LNCAP (cell line): ENCODE measurements at regions not wholly inside any gene's neighbourhood (a gene's known extent, or its start where the extent isn't known, plus 50 kb on each side); places are given as distances from the start of the nearest gene placed in this dataset.

Experiments used
- TF ChIP-seq, protein P1 (sequence below): fragments of 450-650 bp; IDR thresholded peaks from 2 replicates; pipeline ENCODE4 v1.5.1; 2017; ENCODE audit warnings: mild to moderate bottlenecking

DNA sequence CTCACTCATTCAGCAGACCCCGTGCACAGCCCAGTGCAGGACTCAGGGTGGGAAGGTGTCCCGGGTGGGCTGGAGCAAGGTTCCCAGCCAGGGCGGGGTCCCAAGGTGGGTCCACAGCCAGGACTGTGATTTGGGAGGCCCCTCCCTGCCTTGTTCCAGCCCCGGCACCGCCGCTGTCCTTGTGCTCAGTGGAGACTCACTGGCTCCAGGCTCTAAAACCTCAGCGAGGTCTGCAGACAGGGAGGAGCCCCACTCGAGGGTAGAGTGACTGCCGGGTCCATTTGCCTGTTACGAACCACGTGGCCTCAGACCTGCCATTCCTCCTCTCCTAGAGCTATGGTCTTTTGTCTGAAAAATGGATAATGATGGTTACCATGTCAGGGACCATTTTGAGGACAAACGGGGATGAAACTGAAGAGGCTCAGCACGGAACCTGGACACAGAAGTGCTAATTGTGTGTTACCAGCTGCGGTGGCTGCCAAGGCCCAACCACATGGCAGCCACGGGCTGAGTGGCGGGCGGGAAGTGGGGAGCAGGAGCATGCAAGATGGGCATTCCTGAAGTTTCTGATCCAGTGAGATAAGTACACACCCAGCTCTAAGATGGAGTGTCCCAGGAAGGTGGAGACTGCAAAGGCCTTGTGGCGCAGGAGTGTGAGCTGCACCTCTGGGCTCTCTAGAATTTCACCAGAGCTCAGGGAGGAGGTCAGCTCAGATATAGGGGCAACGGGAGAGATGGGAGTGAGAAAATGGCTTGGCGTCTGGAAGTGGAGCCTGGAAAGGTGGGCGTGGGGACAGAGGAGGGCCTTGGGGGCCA, 317.6 kb downstream of the SEC14L1 start:
- TF ChIP-seq, protein P1, sequence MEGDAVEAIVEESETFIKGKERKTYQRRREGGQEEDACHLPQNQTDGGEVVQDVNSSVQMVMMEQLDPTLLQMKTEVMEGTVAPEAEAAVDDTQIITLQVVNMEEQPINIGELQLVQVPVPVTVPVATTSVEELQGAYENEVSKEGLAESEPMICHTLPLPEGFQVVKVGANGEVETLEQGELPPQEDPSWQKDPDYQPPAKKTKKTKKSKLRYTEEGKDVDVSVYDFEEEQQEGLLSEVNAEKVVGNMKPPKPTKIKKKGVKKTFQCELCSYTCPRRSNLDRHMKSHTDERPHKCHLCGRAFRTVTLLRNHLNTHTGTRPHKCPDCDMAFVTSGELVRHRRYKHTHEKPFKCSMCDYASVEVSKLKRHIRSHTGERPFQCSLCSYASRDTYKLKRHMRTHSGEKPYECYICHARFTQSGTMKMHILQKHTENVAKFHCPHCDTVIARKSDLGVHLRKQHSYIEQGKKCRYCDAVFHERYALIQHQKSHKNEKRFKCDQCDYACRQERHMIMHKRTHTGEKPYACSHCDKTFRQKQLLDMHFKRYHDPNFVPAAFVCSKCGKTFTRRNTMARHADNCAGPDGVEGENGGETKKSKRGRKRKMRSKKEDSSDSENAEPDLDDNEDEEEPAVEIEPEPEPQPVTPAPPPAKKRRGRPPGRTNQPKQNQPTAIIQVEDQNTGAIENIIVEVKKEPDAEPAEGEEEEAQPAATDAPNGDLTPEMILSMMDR: no peak

DNA sequence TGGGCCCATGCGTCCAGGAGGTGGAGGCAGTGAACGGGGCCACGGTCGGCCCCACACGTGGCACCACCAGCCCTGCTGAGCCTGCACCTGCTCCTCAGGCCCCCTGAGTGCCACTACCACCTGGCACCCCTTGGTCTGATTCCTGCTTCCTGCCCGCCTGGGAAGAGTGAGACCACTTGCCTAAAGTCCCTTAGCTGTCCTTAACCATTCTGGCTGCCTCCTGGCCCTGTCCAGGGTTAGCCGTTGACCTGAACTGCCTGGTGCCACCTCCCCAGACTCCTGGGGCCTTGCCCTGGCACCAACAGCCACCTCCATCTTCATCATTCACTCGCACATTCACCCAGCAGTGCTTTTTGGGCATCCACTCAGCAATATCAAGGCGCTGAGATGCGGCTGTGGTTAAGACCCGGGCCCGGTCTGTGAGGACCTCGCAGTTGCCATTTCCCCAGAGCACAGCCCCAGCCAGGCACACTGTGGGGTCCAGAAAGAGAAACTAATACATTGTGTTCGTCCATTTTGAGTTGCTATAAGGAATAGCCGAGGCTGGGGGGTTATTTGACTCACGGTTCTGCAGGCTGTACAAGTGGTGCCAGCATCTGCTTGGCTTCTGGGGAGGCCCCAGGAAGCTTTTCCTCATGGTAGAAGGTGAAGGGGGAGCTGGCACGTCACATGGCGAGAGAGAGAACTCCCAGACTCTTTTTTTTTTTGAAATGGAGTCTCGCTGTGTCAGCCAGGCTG, 318.4 kb downstream of the SEC14L1 start:
- TF ChIP-seq, protein P1: no peak

DNA sequence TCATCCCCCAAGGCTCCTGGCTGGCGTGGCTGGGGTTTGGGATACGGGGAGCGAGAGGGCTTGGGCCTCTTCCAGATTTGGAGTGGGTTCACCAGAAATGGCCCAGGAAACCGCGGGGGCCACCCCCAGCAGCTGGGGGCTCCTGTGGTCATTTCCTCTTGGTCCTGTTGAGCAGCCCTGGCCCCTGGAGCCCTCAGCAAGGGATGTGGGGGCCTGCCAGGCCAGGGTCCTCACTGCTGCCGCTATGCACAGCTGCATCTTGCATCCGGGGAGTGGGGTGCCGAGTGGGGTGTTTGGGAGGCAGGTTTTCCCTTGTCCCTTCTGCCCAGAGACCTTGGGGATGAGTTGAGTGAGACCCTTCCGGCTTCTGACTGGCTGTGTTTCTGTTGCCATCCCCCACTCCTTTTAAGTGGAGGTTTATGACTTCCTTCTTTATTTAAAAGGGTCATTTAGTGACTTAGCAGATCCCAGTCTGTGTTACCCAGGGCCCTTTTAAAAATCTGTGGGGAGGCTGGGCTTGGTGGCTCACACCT, 319.8 kb downstream of the SEC14L1 start:
- TF ChIP-seq, protein P1: no peak

DNA sequence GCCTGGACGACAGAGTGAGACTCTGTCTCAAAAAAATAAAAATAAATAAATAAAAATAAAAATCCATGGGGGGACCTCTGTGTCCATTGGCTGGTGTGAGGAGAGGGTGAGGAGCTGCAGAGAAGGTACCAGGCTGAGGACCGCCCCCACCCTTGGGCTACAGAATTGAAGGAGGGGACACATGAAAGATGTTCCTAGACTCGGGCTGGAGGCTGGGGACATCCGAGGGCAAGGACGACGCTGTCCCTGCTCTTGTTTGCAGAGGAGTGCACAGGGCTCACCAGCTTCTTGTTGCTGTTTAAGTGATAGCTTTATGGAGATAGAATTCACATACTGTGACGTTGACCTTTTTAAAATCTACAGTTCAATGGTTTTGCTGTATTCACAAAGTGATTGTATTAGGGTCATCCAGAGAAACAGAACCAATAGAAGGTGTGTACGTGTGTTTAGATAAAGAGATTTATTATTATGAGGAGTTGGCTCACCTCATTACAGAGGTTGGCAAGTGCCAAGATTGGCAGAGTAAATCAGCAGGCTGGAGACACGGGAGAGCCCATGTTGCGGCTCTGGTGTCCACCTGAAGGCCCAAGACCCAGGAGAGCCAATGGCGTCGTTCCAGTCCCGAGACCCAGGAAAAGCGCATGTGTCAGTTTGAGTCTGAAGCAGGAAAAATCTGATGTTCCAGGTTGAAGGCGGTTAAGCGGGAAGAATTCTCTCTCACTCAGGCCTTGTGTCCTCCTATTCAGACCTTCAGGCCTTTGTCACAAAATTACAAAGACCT, 320.7 kb downstream of the SEC14L1 start:
- TF ChIP-seq, protein P1: no peak

DNA sequence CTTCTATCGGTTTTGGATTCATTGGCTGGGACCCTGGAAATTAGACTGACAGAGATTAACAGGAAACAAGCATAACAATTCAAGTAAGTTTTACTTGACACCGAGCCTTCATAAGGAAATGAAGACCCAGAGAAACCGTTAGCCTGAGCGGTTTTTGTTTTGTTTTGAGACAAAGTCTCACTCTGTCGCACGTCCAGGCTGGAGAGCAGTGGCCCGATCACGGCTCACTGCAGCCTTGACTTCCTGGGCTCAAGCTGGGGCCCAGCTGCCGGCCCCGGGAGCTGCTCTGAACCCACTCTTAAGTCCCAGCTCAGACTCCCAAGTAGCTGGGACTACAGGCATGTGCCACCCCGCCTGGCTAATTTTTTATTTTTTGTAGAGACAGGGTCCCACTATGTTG, 321.3 kb downstream of the SEC14L1 start:
- TF ChIP-seq, protein P1: no peak

DNA sequence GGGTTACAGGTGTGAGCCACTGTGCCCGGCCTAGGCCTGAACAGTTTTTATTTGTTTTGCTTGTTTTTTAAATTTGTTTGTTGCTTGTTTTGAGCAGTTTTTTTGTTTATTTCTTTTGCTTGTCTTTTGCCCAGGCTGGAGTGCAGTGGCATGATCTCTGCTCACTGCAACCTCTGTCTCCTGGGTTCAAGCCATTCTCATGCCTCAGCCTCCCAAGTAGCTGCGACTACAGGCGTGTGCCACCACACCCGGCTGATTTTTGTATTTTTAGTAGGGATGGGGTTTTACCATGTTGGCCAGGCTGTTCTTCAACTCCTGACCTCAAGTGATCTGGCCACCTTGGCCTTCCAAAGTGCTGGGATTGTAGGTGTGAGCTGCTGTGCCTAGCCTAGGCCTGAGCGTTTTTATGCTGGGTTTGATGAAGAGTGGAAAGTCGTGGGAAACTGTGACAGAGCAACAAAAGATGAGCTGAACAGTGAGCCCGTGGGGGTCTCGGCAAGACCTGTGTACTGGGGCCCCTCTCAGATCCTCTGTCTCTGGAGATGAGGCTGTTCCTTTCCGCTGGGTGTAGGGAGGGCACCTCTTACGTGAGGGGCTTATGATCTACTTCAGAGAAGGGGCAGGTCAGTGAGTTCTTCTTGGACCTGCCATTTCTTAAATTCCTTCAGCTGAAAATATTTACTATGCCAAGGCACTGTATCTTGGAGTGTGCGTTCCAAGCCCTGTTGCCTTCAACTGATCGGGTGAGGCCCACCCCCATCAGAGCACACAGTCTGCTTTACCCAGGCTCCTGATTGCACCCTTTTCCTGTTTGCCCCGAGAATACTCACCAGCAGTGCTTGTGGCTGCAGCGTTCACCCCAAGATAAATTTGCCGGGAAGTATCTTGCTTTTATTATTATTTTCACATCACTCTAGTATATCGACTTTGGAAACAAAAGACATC, 322.1 kb downstream of the SEC14L1 start:
- TF ChIP-seq, protein P1: no peak
